IMR-90 (cell line): ENCODE measurements at regions not wholly inside any gene's neighbourhood (a gene's known extent, or its start where the extent isn't known, plus 50 kb on each side); places are given as distances from the start of the nearest gene placed in this dataset.

ENCODE experiments used
- ATAC-seq: fragments of 200-7000 bp; cut with Tn5 transposase; 2 replicates; pipeline ENCODE4 v1.9.1; 2020; ENCODE audit warnings: low read depth, mild to moderate bottlenecking, moderate library complexity
- BruUV-seq: library from RNA; stranded (reverse); fragments of 400-500 nt; replicated peaks from 2 replicates; lab custom pipeline; 2021; lab: Mats Ljungman, UMichigan
- CTCF ChIA-PET: fragments of 300-600 bp; formaldehyde crosslinking; extraction: SDS; loops from one replicate; lab custom pipeline; 2021; ENCODE audit warnings: antibody characterized with exemption; lab: Yijun Ruan, JAX
- POLR2A ChIA-PET: fragments of 300-600 bp; sonication (Branson Sonifier 250); formaldehyde crosslinking; loops from one replicate; lab custom pipeline; 2022; ENCODE audit warnings: antibody characterized with exemption; ENCODE audit not compliant: unreplicated experiment; lab: Charles Lee
- DNase-seq: peaks from one replicate; pipeline ENCODE4 v3.0.0; 2013
- H2AFZ ChIP-seq: replicated peaks from 2 replicates; pipeline ENCODE3; 2013; ENCODE audit warnings: low read length, mild to moderate bottlenecking; ENCODE audit not compliant: poor library complexity
- H2AK5ac ChIP-seq: 2 replicates; pipeline ENCODE4 v1.6.1; 2013; ENCODE audit warnings: low read depth, low read length, inconsistent platforms
- H2AK9ac ChIP-seq: replicated peaks from 2 replicates; pipeline ENCODE3; 2013; ENCODE audit warnings: mild to moderate bottlenecking, low read depth, low read length, moderate library complexity; ENCODE audit not compliant: poor library complexity
- H2BK120ac ChIP-seq: 2 replicates; pipeline ENCODE4 v1.6.1; 2013; ENCODE audit warnings: low read depth, low read length, inconsistent platforms
- H2BK15ac ChIP-seq: 3 replicates; pipeline ENCODE4 v1.6.1; 2013; ENCODE audit warnings: low read depth, low read length, inconsistent platforms
- H2BK20ac ChIP-seq: 2 replicates; pipeline ENCODE4 v1.6.1; 2013; ENCODE audit warnings: low read depth, mild to moderate bottlenecking, inconsistent platforms, low read length, moderate library complexity
- H2BK5ac ChIP-seq: 2 replicates; pipeline ENCODE4 v1.6.1; 2013; ENCODE audit warnings: mild to moderate bottlenecking, low read depth, low read length, inconsistent platforms; ENCODE audit not compliant: poor library complexity, severe bottlenecking
- H3K14ac ChIP-seq: replicated peaks from 2 replicates; pipeline ENCODE4 v1.6.1; 2013; ENCODE audit warnings: low read depth, low read length, inconsistent platforms
- H3K18ac ChIP-seq: 2 replicates; pipeline ENCODE4 v1.6.1; 2013; ENCODE audit warnings: low read depth, low read length, control low read depth
- H3K23ac ChIP-seq: 2 replicates; pipeline ENCODE4 v1.6.1; 2013; ENCODE audit warnings: low read depth, low read length, inconsistent platforms
- H3K27ac ChIP-seq: 2 replicates; pipeline ENCODE4 v1.5.1; 2013; ENCODE audit warnings: mild to moderate bottlenecking, control low read depth, low read length; ENCODE audit not compliant: insufficient read depth
- H3K27me3 ChIP-seq: 2 replicates; pipeline ENCODE4 v1.6.1; 2013; ENCODE audit warnings: low read length; ENCODE audit not compliant: control insufficient read depth, insufficient read depth
- H3K36me3 ChIP-seq: 2 replicates; pipeline ENCODE4 v1.6.1; 2013; ENCODE audit warnings: low read length, mixed read lengths; ENCODE audit not compliant: control insufficient read depth, insufficient read depth
- H3K4ac ChIP-seq: 2 replicates; pipeline ENCODE4 v1.6.1; 2013; ENCODE audit warnings: low read depth, low read length, inconsistent platforms
- H3K4me1 ChIP-seq: 2 replicates; pipeline ENCODE4 v1.6.1; 2013; ENCODE audit warnings: low read length, mixed read lengths; ENCODE audit not compliant: control insufficient read depth, insufficient read depth
- H3K4me2 ChIP-seq: 2 replicates; pipeline ENCODE4 v1.6.1; 2013; ENCODE audit warnings: low read depth, mild to moderate bottlenecking, control low read depth, low read length, moderate library complexity
- H3K4me3 ChIP-seq: 2 replicates; pipeline ENCODE4 v1.5.1; 2013; ENCODE audit warnings: low read depth, mild to moderate bottlenecking, control low read depth, low read length, moderate library complexity; ENCODE audit not compliant: insufficient read depth
- H3K56ac ChIP-seq: 2 replicates; pipeline ENCODE4 v1.6.1; 2013; ENCODE audit warnings: low read length, inconsistent platforms; ENCODE audit not compliant: insufficient read depth; ENCODE audit errors: extremely low read depth
- H3K79me1 ChIP-seq, 2 experiments: 2 replicates each; pipeline ENCODE4 v1.6.1; 2013; ENCODE audit warnings: low read length in 2 of 2, inconsistent platforms in 1 of 2, low read depth in 1 of 2
- H3K9ac ChIP-seq: 2 replicates; pipeline ENCODE4 v1.6.1; 2013; ENCODE audit warnings: low read depth, low read length, control low read depth
- H3K9me1 ChIP-seq: 2 replicates; pipeline ENCODE4 v1.6.1; 2013; ENCODE audit warnings: low read length, inconsistent platforms; ENCODE audit not compliant: insufficient read depth
- H3K9me3 ChIP-seq: 2 replicates; pipeline ENCODE4 v1.6.1; 2013; ENCODE audit warnings: low read length; ENCODE audit not compliant: control insufficient read depth, insufficient read depth
- H4K20me1 ChIP-seq: 2 replicates; pipeline ENCODE4 v1.6.1; 2013; ENCODE audit warnings: low read length, inconsistent platforms; ENCODE audit not compliant: insufficient read depth
- H4K5ac ChIP-seq: 2 replicates; pipeline ENCODE4 v1.6.1; 2013; ENCODE audit warnings: mild to moderate bottlenecking, low read depth, low read length, control low read depth
- H4K8ac ChIP-seq, 2 experiments: 2 replicates each; pipeline ENCODE4 v1.6.1; 2013; ENCODE audit warnings: low read depth in 2 of 2, low read length in 2 of 2, control low read depth in 1 of 2, inconsistent platforms in 1 of 2
- H4K91ac ChIP-seq: 2 replicates; pipeline ENCODE4 v1.6.1; 2013; ENCODE audit warnings: low read depth, low read length, inconsistent platforms; ENCODE audit not compliant: insufficient read depth
- NFE2L2 ChIP-seq: fragments of 150-350 bp; IDR thresholded peaks from 2 replicates; pipeline ENCODE4 v1.6.1; 2016; ENCODE audit warnings: low read depth, mild to moderate bottlenecking, low read length
- RAD21 ChIP-seq: IDR thresholded peaks from 2 replicates; pipeline ENCODE4 v1.6.1; 2012; ENCODE audit warnings: low read length, improper control_type of control experiment
- RCOR1 ChIP-seq: IDR thresholded peaks from 2 replicates; pipeline ENCODE4 v1.6.1; 2012; ENCODE audit warnings: mild to moderate bottlenecking, low read length, improper control_type of control experiment; ENCODE audit not compliant: insufficient replicate concordance
- WGBS, 2 experiments: methylation state at CpG; one replicate each; pipeline versions ENCODE4 v1.1.5 to v1.1.7; 2013; ENCODE audit warnings: missing lambda C conversion rate in 2 of 2; ENCODE audit not compliant: insufficient read length in 1 of 2; ENCODE audit errors: extremely low coverage in 2 of 2; 5-methylcytosine and 5-hydroxymethylcytosine counted together
- dilution Hi-C: fragments of 300-500 bp; cut with HindIII; formaldehyde crosslinking; loops from one replicate; pipeline ENCODE4 v1.14.3; 2018; ENCODE audit warnings: low sequenced_read_pairs; ENCODE audit not compliant: unreplicated experiment
- in situ Hi-C: fragments of 300-500 bp; cut with MboI; formaldehyde crosslinking; loops from 3 replicates; pipeline ENCODE4 v1.14.3; 2019; ENCODE audit warnings: low sequenced_read_pairs, inconsistent platforms, mixed read lengths
- intact Hi-C: fragments of 100-400 bp; cut with micrococcal nuclease; formaldehyde crosslinking; loops from 2 replicates; pipeline ENCODE4 v1.10.0; 2022
- TF ChIP-seq, protein P1 (sequence below): fragments of 150-350 bp; IDR thresholded peaks from 2 replicates; pipeline ENCODE4 v1.6.1; 2016; ENCODE audit warnings: low read depth, mild to moderate bottlenecking, low read length, moderate library complexity, borderline replicate concordance
- TF ChIP-seq, protein P2 (sequence below): fragments of 150-350 bp; IDR thresholded peaks from 2 replicates; pipeline ENCODE4 v1.6.1; 2017; ENCODE audit warnings: mild to moderate bottlenecking, antibody characterized with exemption, low read length, low read depth

DNA sequence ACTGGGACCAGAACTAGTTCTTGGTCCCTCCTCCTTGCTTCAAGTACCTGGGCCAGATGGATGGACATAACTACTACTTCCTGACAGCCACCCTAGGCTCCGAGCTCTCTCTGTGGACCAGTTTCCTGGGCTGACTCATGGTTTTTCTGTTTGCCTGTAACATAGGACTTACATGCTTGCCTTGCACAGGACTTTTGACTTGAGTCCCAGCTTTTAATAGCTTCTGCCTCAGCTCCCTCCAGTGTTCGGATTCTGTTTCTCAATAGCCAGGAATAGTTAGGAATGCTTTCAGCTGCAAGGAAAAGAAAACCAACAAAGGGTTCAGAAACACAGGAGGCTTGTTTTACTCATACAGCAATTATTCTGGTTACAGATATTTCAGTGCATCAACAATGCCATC, 405.9 kb downstream of the ZNF536 start:
- Histone ChIP-seq H3K14ac (no peak overlapping the region), H3K27ac (no peak overlapping the region), H4K8ac (no peak overlapping the region), H2BK120ac (no peak overlapping the region), H3K4me1 (no peaks in the 10 kb centered on the region), H2BK15ac (no peak overlapping the region), H3K36me3 (no peaks in the 10 kb centered on the region), H3K4me3 (no peak overlapping the region), H2BK5ac (no peak overlapping the region), H2BK20ac (no peak overlapping the region), H4K20me1 (no peaks in the 10 kb centered on the region), H2AFZ (no peak overlapping the region), H3K4ac (no peak overlapping the region), H3K79me1 (no peaks in the 10 kb centered on the region), H3K9me1 (no peaks in the 10 kb centered on the region), H3K4me2 (no peak overlapping the region), H3K9me3 (no peaks in the 10 kb centered on the region), H2AK9ac (no peak overlapping the region), H3K56ac (no peak overlapping the region), H3K18ac (no peak overlapping the region), H2AK5ac (no peak overlapping the region), H4K91ac (no peak overlapping the region), H3K23ac (no peak overlapping the region), H3K9ac (no peak overlapping the region), H3K27me3 (no peaks in the 10 kb centered on the region), H4K5ac (no peak overlapping the region)
- ATAC-seq = no peak
- no peak for TF ChIP-seq NFE2L2
- TF ChIP-seq RCOR1 = no peak
- TF ChIP-seq, protein P1, sequence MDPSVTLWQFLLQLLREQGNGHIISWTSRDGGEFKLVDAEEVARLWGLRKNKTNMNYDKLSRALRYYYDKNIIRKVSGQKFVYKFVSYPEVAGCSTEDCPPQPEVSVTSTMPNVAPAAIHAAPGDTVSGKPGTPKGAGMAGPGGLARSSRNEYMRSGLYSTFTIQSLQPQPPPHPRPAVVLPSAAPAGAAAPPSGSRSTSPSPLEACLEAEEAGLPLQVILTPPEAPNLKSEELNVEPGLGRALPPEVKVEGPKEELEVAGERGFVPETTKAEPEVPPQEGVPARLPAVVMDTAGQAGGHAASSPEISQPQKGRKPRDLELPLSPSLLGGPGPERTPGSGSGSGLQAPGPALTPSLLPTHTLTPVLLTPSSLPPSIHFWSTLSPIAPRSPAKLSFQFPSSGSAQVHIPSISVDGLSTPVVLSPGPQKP = no peak
- no peak for TF ChIP-seq RAD21
- TF ChIP-seq, protein P2, sequence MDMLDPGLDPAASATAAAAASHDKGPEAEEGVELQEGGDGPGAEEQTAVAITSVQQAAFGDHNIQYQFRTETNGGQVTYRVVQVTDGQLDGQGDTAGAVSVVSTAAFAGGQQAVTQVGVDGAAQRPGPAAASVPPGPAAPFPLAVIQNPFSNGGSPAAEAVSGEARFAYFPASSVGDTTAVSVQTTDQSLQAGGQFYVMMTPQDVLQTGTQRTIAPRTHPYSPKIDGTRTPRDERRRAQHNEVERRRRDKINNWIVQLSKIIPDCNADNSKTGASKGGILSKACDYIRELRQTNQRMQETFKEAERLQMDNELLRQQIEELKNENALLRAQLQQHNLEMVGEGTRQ = no peak
- BruUV-seq = no TSS peak
- intact Hi-C loops (no loop called here), dilution Hi-C loops (no loop called here), in situ Hi-C loops (no loop called here)
- no peak for DNase-seq
- 80% methylated on average over 1 of the region's 2 CpGs; no CpG with 5 or more reads in 1 of the 2 experiments for WGBS, 2 experiments
- CTCF ChIA-PET = no interaction called here
- POLR2A ChIA-PET = no interaction called here
